Ishikawa (cell line): ENCODE measurements at regions not wholly inside any gene's neighbourhood (a gene's known extent, or its start where the extent isn't known, plus 50 kb on each side); places are given as distances from the start of the nearest gene placed in this dataset.

ENCODE experiments used
- EP300 ChIP-seq: IDR thresholded peaks from 2 replicates; pipeline ENCODE4 v1.6.1; 2012; ENCODE audit warnings: borderline replicate concordance
- FOXM1 ChIP-seq: IDR thresholded peaks from 2 replicates; pipeline ENCODE4 v1.6.1; 2012; ENCODE audit warnings: low read depth, borderline replicate concordance
- TCF12 ChIP-seq: IDR thresholded peaks from 2 replicates; pipeline ENCODE4 v1.6.1; 2012; ENCODE audit warnings: low read depth
- TEAD4 ChIP-seq: IDR thresholded peaks from 2 replicates; pipeline ENCODE4 v1.6.1; 2012
- ZBTB7A ChIP-seq: IDR thresholded peaks from 2 replicates; pipeline ENCODE4 v1.6.1; 2012; ENCODE audit warnings: low read depth
- TF ChIP-seq, protein P1 (sequence below): IDR thresholded peaks from 2 replicates; pipeline ENCODE4 v1.6.1; 2012
- TF ChIP-seq, protein P2 (sequence below): IDR thresholded peaks from 2 replicates; pipeline ENCODE4 v1.6.1; 2012; ENCODE audit warnings: low read depth, mild to moderate bottlenecking

DNA sequence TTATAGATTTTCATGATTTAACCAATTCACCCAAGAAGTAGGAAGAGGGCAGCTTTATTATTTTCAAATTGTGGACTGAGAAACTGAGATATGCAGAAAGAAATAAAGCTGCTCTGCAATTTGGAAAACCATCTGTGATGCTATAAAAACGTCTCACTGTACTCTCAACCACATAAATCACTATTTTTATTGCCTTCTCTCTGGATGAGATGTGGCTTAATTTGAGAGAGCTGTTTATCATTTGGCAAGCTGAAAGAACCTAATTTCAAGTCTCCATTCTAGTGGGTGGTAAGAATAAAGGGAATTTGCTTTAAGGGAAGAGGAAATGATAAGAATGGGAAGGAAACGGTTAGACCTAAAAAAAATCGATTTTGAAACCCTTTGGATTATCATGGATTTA lies 49.9 kb upstream of the CYP1B1 start:
- no peak for TF ChIP-seq FOXM1
- no peak for TF ChIP-seq EP300
- TF ChIP-seq, protein P1, sequence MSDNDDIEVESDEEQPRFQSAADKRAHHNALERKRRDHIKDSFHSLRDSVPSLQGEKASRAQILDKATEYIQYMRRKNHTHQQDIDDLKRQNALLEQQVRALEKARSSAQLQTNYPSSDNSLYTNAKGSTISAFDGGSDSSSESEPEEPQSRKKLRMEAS = no peak
- TF ChIP-seq, protein P2, sequence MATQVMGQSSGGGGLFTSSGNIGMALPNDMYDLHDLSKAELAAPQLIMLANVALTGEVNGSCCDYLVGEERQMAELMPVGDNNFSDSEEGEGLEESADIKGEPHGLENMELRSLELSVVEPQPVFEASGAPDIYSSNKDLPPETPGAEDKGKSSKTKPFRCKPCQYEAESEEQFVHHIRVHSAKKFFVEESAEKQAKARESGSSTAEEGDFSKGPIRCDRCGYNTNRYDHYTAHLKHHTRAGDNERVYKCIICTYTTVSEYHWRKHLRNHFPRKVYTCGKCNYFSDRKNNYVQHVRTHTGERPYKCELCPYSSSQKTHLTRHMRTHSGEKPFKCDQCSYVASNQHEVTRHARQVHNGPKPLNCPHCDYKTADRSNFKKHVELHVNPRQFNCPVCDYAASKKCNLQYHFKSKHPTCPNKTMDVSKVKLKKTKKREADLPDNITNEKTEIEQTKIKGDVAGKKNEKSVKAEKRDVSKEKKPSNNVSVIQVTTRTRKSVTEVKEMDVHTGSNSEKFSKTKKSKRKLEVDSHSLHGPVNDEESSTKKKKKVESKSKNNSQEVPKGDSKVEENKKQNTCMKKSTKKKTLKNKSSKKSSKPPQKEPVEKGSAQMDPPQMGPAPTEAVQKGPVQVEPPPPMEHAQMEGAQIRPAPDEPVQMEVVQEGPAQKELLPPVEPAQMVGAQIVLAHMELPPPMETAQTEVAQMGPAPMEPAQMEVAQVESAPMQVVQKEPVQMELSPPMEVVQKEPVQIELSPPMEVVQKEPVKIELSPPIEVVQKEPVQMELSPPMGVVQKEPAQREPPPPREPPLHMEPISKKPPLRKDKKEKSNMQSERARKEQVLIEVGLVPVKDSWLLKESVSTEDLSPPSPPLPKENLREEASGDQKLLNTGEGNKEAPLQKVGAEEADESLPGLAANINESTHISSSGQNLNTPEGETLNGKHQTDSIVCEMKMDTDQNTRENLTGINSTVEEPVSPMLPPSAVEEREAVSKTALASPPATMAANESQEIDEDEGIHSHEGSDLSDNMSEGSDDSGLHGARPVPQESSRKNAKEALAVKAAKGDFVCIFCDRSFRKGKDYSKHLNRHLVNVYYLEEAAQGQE = no peak
- TF ChIP-seq ZBTB7A = no peak
- no peak for TF ChIP-seq TCF12
- TF ChIP-seq TEAD4 = no peak
